Sigmoid colon (tissue), 6 donors: ENCODE measurements at regions not wholly inside any gene's neighbourhood (a gene's known extent, or its start where the extent isn't known, plus 50 kb on each side); places are given as distances from the start of the nearest gene placed in this dataset.

Source experiments
- DNase-seq: peaks from one replicate; pipeline ENCODE4 v3.0.0-alpha.2; 2019
- H3K27ac ChIP-seq, 4 donors: fragments of 200-600 bp; sonication (generic); one replicate each; pipeline ENCODE4 v1.5.1; 2016 to 2019; ENCODE audit warnings: mild to moderate bottlenecking in 1 of 4
- H3K27me3 ChIP-seq, 3 donors: fragments of 200-600 bp; sonication (generic); one replicate each; pipeline ENCODE4 v1.5.1; 2019; ENCODE audit warnings: mild to moderate bottlenecking in 1 of 3
- H3K36me3 ChIP-seq, 4 donors: fragments of 200-600 bp; sonication (generic); one replicate each; pipeline ENCODE4 v1.5.1; 2016 to 2019
- H3K4me1 ChIP-seq, 4 donors: fragments of 200-600 bp; sonication (generic); one replicate each; pipeline ENCODE4 v1.5.1; 2017 to 2019
- H3K4me3 ChIP-seq, 4 donors: fragments of 200-600 bp; sonication (generic); one replicate each; pipeline ENCODE4 v1.5.1; 2017 to 2019; ENCODE audit warnings: mild to moderate bottlenecking in 2 of 4, moderate library complexity in 1 of 4
- H3K9me3 ChIP-seq, 4 donors: fragments of 200-600 bp in 3 of 4; sonication (generic) in 3 of 4; one replicate each; pipeline versions ENCODE4 v1.5.1 to v1.6.1; 2013 to 2019
- EP300 ChIP-seq, 4 donors: sonication (generic); formaldehyde crosslinking; IDR thresholded peaks; one replicate each; pipeline ENCODE4 v1.6.1; 2017; ENCODE audit warnings: antibody characterized with exemption in 4 of 4
- POLR2A ChIP-seq, 2 donors: fragments of 450-650 bp; IDR thresholded peaks; one replicate each; pipeline ENCODE4 v1.6.1; 2016; ENCODE audit warnings: antibody characterized with exemption in 2 of 2, mild to moderate bottlenecking in 2 of 2, moderate library complexity in 2 of 2
- POLR2AphosphoS5 ChIP-seq, 4 donors: sonication (generic); formaldehyde crosslinking; IDR thresholded peaks; one replicate each; pipeline ENCODE4 v1.6.1; 2017; ENCODE audit warnings: antibody characterized with exemption in 4 of 4
- WGBS, 2 donors: extraction: QIAGEN DNeasy Blood & Tissue Kit; methylation state at CpG; one replicate each; pipeline ENCODE4 v1.1.7; 2013; 5-methylcytosine and 5-hydroxymethylcytosine counted together
- intact Hi-C: fragments of 100-400 bp; cut with DNase I; formaldehyde crosslinking; loops from one replicate; pipeline ENCODE4 v1.15.1; 2023
- TF ChIP-seq, protein P1 (sequence below), 4 experiments: fragments of 450-650 bp in 3 of 4; fragments of 200-600 bp in 1 of 4; IDR thresholded peaks; one replicate each; pipeline ENCODE4 v1.5.1; 2016 to 2019; ENCODE audit warnings: antibody characterized with exemption in 4 of 4, mild to moderate bottlenecking in 3 of 4, moderate library complexity in 2 of 4
- donor health status: healthy with polysubstance abuse.
- donor health status: healthy.

DNA sequence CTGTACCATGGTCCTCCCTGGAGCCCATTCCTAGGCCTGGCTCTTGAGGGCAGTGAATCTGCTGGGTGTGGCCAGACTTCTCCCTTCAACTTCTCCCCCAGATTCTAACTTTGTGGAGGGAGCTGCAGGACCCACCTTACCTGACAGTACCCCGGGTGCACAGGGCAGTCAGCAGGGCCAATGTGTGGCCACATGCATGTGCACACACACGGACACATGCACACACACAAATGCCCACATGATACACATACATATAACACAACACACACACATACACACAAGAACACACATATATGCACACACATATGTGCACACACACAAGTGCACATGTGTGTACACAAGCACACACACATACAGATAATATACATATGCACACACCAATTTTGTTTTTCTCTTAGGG lies 300.0 kb upstream of the HS6ST1 start:
- TF ChIP-seq, protein P1, sequence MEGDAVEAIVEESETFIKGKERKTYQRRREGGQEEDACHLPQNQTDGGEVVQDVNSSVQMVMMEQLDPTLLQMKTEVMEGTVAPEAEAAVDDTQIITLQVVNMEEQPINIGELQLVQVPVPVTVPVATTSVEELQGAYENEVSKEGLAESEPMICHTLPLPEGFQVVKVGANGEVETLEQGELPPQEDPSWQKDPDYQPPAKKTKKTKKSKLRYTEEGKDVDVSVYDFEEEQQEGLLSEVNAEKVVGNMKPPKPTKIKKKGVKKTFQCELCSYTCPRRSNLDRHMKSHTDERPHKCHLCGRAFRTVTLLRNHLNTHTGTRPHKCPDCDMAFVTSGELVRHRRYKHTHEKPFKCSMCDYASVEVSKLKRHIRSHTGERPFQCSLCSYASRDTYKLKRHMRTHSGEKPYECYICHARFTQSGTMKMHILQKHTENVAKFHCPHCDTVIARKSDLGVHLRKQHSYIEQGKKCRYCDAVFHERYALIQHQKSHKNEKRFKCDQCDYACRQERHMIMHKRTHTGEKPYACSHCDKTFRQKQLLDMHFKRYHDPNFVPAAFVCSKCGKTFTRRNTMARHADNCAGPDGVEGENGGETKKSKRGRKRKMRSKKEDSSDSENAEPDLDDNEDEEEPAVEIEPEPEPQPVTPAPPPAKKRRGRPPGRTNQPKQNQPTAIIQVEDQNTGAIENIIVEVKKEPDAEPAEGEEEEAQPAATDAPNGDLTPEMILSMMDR (IDR thresholded peaks at IDR 0.05): no peak
- TF ChIP-seq POLR2A (IDR thresholded peaks at IDR 0.05) (no peak), EP300 (IDR thresholded peaks at IDR 0.05) (no peak), POLR2AphosphoS5 (IDR thresholded peaks at IDR 0.05) (no peak)
- Histone ChIP-seq H3K4me3 (no peak overlapping the region), H3K27me3 (no peaks in the 10 kb centered on the region), H3K27ac (no peak overlapping the region), H3K9me3 (no peaks in the 10 kb centered on the region), H3K4me1 (no peaks in the 10 kb centered on the region), H3K36me3 (no peaks in the 10 kb centered on the region)
- 83 to 92% methylated on average over 2 of the region's 2 CpGs for WGBS, 2 donors
- no peak for DNase-seq
- intact Hi-C loops: no loop called here

DNA sequence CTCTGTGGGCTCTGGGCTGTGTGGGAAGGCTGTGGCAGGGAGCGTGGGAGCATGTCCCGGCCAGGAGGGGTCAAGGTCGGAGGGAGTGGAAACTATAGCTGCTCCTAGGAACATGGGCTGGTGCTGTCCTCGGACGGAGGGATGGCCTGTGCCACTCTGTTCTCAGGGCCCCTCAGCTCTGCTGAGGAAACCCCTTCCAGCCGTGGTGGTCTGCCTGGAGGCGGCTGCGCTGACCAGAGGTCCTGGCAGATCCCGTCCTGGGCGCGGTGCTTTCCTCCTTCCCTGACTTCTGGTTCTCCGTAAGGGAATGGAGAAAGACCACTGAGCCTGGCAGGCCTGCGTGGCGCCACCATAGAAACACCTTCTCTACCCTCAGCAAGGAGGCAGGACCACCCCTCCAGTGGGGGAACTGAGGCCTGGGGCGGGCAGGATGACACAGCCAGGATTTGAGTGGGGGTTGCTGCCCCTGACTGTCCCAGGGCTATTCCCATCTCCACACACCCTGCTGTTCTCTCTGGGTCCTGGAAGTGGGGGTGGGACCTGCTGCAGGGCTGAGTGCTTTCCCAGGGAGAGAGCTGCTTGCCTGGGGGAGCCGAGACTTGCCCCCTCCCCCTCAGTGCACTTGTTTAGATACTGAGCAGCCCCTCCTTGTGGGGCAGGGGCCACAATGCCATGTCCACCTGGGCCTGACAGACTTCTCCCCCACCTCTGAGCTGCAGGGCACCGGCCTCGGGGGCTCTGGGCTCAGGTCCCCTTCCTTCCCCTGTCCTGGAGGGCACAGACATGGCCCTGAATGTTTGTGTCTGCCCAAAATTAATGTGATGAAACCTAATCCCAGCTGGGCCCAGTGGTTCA lies 301.0 kb upstream of the HS6ST1 start:
- Histone ChIP-seq H3K27me3 (no peaks in the 10 kb centered on the region), H3K4me3 (no peak overlapping the region), H3K4me1 (no peaks in the 10 kb centered on the region), H3K36me3 (no peaks in the 10 kb centered on the region), H3K9me3 (no peaks in the 10 kb centered on the region), H3K27ac (no peak overlapping the region)
- intact Hi-C loops: no loop called here
- WGBS, 2 donors: 91 to 93% methylated on average over 18 of the region's 18 CpGs
- TF ChIP-seq EP300 (IDR thresholded peaks at IDR 0.05) (no peak), POLR2A (IDR thresholded peaks at IDR 0.05) (no peak), POLR2AphosphoS5 (IDR thresholded peaks at IDR 0.05) (no peak)
- TF ChIP-seq, protein P1 (IDR thresholded peaks at IDR 0.05): no peak
- no peak for DNase-seq

DNA sequence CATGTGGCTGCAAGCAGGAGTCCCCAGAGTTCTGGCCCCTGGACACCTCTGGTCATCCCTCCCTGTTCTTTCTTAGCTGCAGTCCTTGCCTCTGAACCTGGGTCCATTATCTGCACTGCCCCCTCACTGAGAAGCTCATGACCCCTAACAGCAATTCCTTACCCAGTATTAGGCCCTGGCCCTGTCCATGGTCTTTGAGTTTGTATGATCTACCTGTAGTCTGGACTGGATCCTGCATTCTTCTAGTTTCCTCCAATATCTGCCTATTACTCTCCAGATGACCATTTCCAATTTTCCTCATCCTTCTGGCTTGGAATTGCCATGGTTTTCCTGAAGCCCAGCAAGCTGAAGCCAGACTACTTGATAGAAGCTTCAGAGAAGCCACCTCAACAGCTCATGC lies 302.4 kb upstream of the HS6ST1 start:
- intact Hi-C loops: no loop called here
- H3K4me1 ChIP-seq: no peaks in the 10 kb centered on the region
- no peak for DNase-seq
- no peak overlapping the region for H3K27ac ChIP-seq
- TF ChIP-seq POLR2A (IDR thresholded peaks at IDR 0.05) (no peak), POLR2AphosphoS5 (IDR thresholded peaks at IDR 0.05) (no peak), EP300 (IDR thresholded peaks at IDR 0.05) (no peak)
- TF ChIP-seq, protein P1 (IDR thresholded peaks at IDR 0.05): no peak
- H3K4me3 ChIP-seq: no peak overlapping the region
- no peaks in the 10 kb centered on the region for H3K9me3 ChIP-seq
- H3K27me3 ChIP-seq: no peaks in the 10 kb centered on the region
- H3K36me3 ChIP-seq: no peaks in the 10 kb centered on the region

DNA sequence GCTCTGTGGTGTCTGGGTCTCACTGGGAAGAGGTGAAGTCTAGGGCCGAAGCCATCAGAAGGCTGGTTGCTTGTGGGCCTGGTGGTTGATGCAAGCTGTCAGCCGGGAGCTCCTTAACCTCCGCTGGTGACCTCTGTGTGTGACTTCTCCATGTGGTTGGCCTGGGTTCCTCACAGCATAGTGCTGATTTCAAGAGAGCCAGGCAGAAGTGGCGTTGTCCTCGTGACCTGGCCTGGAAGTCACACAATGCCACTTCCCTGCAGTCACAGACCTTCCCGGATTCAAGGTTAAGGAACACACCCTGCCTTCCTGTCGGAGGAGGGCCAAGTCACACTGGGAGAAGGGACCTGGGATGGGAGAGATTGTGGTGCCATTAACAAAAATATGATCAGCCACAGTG lies 303.7 kb upstream of the HS6ST1 start:
- Histone ChIP-seq H3K9me3 (no peaks in the 10 kb centered on the region), H3K27me3 (no peaks in the 10 kb centered on the region), H3K4me1 (no peaks in the 10 kb centered on the region), H3K27ac (no peak overlapping the region), H3K4me3 (no peak overlapping the region), H3K36me3 (no peaks in the 10 kb centered on the region)
- intact Hi-C loops: no loop called here
- 83% methylated on average over 7 of the region's 7 CpGs for WGBS, 2 donors
- no peak for DNase-seq
- TF ChIP-seq, protein P1 (IDR thresholded peaks at IDR 0.05): no peak
- no peak for TF ChIP-seq EP300 (IDR thresholded peaks at IDR 0.05)
- no peak for TF ChIP-seq POLR2AphosphoS5 (IDR thresholded peaks at IDR 0.05)
- TF ChIP-seq POLR2A (IDR thresholded peaks at IDR 0.05): no peak
